K562 (cell line): ENCODE measurements at regions not wholly inside any gene's neighbourhood (a gene's known extent, or its start where the extent isn't known, plus 50 kb on each side); places are given as distances from the start of the nearest gene placed in this dataset.

Experiments
- ATAC-seq: fragments of 200-7000 bp; cut with Tn5 transposase; 3 replicates; pipeline ENCODE4 v1.9.1; 2020; ENCODE audit warnings: moderate library complexity
- BruUV-seq: library from RNA; stranded (reverse); fragments of 400-500 nt; replicated peaks from 2 replicates; lab custom pipeline; 2021; lab: Mats Ljungman, UMichigan
- CTCF ChIA-PET: fragments of 300-600 bp; formaldehyde crosslinking; extraction: SDS; loops from one replicate; lab custom pipeline; 2021; ENCODE audit warnings: low intra/inter-chr PET ratio; lab: Yijun Ruan, JAX
- POLR2A ChIA-PET: fragments of 300-600, 350-650 bp; sonication (Branson Sonifier 250); formaldehyde crosslinking; extraction: SDS; loops from one replicate; lab custom pipeline; 2021; ENCODE audit warnings: antibody characterized with exemption, inconsistent platforms; lab: Yijun Ruan, JAX
- DNase-seq, 4 experiments: peaks; one replicate each; pipeline versions ENCODE4 v3.0.0 to v3.0.0-alpha.2; 2011 to 2018; ENCODE audit warnings: low spot score in 3 of 4, mixed read lengths in 3 of 4; ENCODE audit errors: extremely low read depth in 1 of 4
- FAIRE-seq: peaks from 2 replicates; lab custom pipeline; 2011; peaks lifted over from hg19 to GRCh38; lab: Jason Lieb, UNC
- H2AFZ ChIP-seq: 2 replicates; pipeline ENCODE4 v1.6.0; 2011; ENCODE audit warnings: low read depth, low read length, control low read depth, inconsistent platforms
- H3K27ac ChIP-seq: fragments of 200-600 bp; 3 replicates; pipeline ENCODE4 v1.8.0; 2011; ENCODE audit warnings: low read depth, mild to moderate bottlenecking, control low read depth, inconsistent platforms, low read length, moderate library complexity, mixed read lengths; ENCODE audit errors: extremely low read depth
- H3K27me3 ChIP-seq, 2 experiments: fragments of 300-600 bp in 1 of 2; 2 replicates in 1 of 2; 3 replicates in 1 of 2; pipeline versions ENCODE4 v1.6.0 to v1.8.0; 2011; ENCODE audit warnings: inconsistent platforms in 2 of 2, low read length in 2 of 2, mild to moderate bottlenecking in 1 of 2, mixed read lengths in 1 of 2, moderate library complexity in 1 of 2; ENCODE audit not compliant: control insufficient read depth in 2 of 2, insufficient read depth in 2 of 2
- H3K36me3 ChIP-seq: fragments of 300-600 bp; 3 replicates; pipeline ENCODE4 v1.8.0; 2011; ENCODE audit warnings: mild to moderate bottlenecking, low read length, inconsistent platforms; ENCODE audit not compliant: control insufficient read depth, insufficient read depth
- H3K4me1 ChIP-seq, 2 experiments: fragments of 200-600 bp in 1 of 2; replicated peaks in 1 of 2; 2 replicates in 1 of 2; 3 replicates in 1 of 2; pipeline versions ENCODE4 v1.5.1 to v1.8.0; 2011; ENCODE audit warnings: inconsistent platforms in 2 of 2, low read length in 2 of 2, mild to moderate bottlenecking in 1 of 2, mixed read lengths in 1 of 2, moderate library complexity in 1 of 2; ENCODE audit not compliant: control insufficient read depth in 2 of 2, insufficient read depth in 2 of 2
- H3K4me2 ChIP-seq: 2 replicates; pipeline ENCODE4 v1.6.1; 2011; ENCODE audit warnings: low read length, control low read depth, inconsistent platforms, mixed read lengths; ENCODE audit not compliant: insufficient read depth
- H3K4me3 ChIP-seq: fragments of 200-600 bp; sonication (generic), shearing (Covaris generic); 2 replicates; pipeline ENCODE4 v1.5.1; 2016; ENCODE audit warnings: control low read depth, inconsistent platforms
- H3K79me2 ChIP-seq: fragments of 200-600 bp; 3 replicates; pipeline ENCODE4 v1.8.0; 2011; ENCODE audit warnings: low read length, inconsistent platforms; ENCODE audit not compliant: control insufficient read depth, insufficient read depth
- H3K9ac ChIP-seq, 2 experiments: 2 replicates each; pipeline versions ENCODE4 v1.6.0 to v1.6.1; 2011; ENCODE audit warnings: low read depth in 2 of 2, low read length in 2 of 2, control low read depth in 1 of 2, inconsistent platforms in 1 of 2, mild to moderate bottlenecking in 1 of 2, mixed read lengths in 1 of 2; ENCODE audit not compliant: insufficient read depth in 1 of 2
- H3K9me1 ChIP-seq: one replicate; pipeline ENCODE4 v1.6.0; 2011; ENCODE audit warnings: inconsistent platforms, mild to moderate bottlenecking, low read length, moderate library complexity; ENCODE audit not compliant: control insufficient read depth, insufficient read depth
- H3K9me3 ChIP-seq: replicated peaks from 2 replicates; pipeline ENCODE4 v1.5.1; 2011; ENCODE audit warnings: low read depth, low read length, inconsistent platforms; ENCODE audit not compliant: control insufficient read depth, insufficient read depth
- H4K20me1 ChIP-seq: replicated peaks from 2 replicates; pipeline ENCODE4 v1.6.1; 2011; ENCODE audit warnings: low read length, inconsistent platforms, mixed read lengths; ENCODE audit not compliant: control insufficient read depth, insufficient read depth
- MYC ChIP-seq, 2 experiments: fragments of 250-450 bp in 1 of 2; sonication (Bioruptor Pico) in 1 of 2; IDR thresholded peaks; 2 replicates each; pipeline versions ENCODE4 v1.5.1 to v1.6.1; 2012 to 2021; ENCODE audit warnings: low read depth in 2 of 2, borderline replicate concordance in 1 of 2, improper control_type of control experiment in 1 of 2, low read length in 1 of 2, mild to moderate bottlenecking in 1 of 2, moderate library complexity in 1 of 2
- PHB2 ChIP-seq: fragments of 450-650 bp; IDR thresholded peaks from 2 replicates; pipeline ENCODE4 v1.6.1; 2017; ENCODE audit warnings: low read depth
- RHOXF2B ChIP-seq: fragments of 250-450 bp; sonication (Bioruptor Pico); conservative IDR thresholded peaks from 2 replicates; pipeline ENCODE4 v1.5.1; 2021
- STAG1 ChIP-seq: sonication (generic); formaldehyde crosslinking; IDR thresholded peaks from 2 replicates; pipeline ENCODE4 v1.5.0; 2020; ENCODE audit warnings: missing genetic modification reagents, borderline replicate concordance
- ZBTB7A ChIP-seq: IDR thresholded peaks from 2 replicates; pipeline ENCODE4 v1.6.1; 2011; ENCODE audit warnings: low read depth, mild to moderate bottlenecking, low read length, moderate library complexity, borderline replicate concordance; ENCODE audit not compliant: control insufficient read depth
- ZNF24 ChIP-seq: fragments of 450-650 bp; IDR thresholded peaks from 2 replicates; pipeline ENCODE4 v1.6.1; 2016
- ZNF436 ChIP-seq: fragments of 250-450, 450-650 bp; sonication (Bioruptor Pico); formaldehyde crosslinking; IDR thresholded peaks from 2 replicates; pipeline ENCODE4 v1.7.0; 2020; ENCODE audit warnings: mild to moderate bottlenecking
- WGBS: fragments of 100-300 bp; shearing (Covaris generic); methylation state at CpG from one replicate; pipeline ENCODE4 v1.1.6; 2016; ENCODE audit warnings: low coverage, mixed read lengths; ENCODE audit not compliant: insufficient coverage; ENCODE audit errors: missing lambda C conversion rate; 5-methylcytosine and 5-hydroxymethylcytosine counted together
- in situ Hi-C: fragments of 300-500 bp; cut with MboI; formaldehyde crosslinking; loops from 4 replicates; pipeline ENCODE4 v1.15.0; 2018; ENCODE audit warnings: inconsistent platforms, mixed read lengths
- intact Hi-C: fragments of 100-400 bp; cut with micrococcal nuclease; formaldehyde crosslinking; loops from 2 replicates; pipeline ENCODE4 v1.14.2; 2022
- TF ChIP-seq, protein P1 (sequence below): fragments of 200-400 bp; formaldehyde crosslinking; IDR thresholded peaks from 2 replicates; pipeline ENCODE4 v1.6.1; 2017; ENCODE audit warnings: mild to moderate bottlenecking, low read depth, low read length, moderate library complexity

DNA sequence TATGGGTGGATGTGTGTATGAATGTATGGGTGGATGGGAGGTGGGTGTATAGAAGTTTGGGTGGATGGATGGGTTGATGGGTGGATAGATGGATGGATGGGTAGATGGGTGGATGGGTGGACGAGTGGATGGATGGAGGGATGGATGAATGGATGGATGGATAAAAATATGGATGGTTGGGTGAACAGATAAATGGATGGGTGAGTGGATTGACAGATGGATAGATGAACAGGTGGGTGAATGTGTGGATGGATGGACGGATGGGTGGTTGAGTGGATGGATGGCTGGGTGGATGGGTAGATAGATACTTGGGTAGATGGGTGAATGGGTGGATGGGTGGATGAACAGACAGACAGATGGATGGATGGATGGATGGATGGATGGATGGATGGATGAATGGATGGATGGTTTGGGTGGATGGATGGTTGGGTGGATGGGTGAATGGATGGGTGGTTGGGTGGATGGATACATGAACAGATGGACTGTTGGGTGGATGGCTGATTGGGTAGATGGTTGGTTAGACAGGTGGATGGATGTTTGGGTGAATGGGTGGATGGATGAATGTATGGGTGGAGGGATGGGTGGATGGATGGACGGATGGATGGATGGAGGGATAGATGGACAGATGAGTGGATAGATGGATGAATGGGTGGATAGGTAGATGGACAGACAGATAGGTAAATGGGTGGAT, 166.8 kb downstream of the IRX2 start:
- in situ Hi-C loops = no loop called here
- no peak for FAIRE-seq
- TF ChIP-seq ZNF24 (no peak), ZNF436 (CRISPR knock-in tag) (no peak), ZBTB7A (no peak), RHOXF2B (CRISPR knock-in tag) (no peak), PHB2 (no peak), STAG1 (CRISPR knock-in tag) (no peak), MYC (IDR thresholded peaks at IDR 0.05; ENCODE audit: low read depth, low read length) (no peak), MYC (CRISPR knock-in tag; IDR thresholded peaks at IDR 0.05; ENCODE audit: borderline replicate concordance, low read depth) (no peak)
- TF ChIP-seq, protein P1, sequence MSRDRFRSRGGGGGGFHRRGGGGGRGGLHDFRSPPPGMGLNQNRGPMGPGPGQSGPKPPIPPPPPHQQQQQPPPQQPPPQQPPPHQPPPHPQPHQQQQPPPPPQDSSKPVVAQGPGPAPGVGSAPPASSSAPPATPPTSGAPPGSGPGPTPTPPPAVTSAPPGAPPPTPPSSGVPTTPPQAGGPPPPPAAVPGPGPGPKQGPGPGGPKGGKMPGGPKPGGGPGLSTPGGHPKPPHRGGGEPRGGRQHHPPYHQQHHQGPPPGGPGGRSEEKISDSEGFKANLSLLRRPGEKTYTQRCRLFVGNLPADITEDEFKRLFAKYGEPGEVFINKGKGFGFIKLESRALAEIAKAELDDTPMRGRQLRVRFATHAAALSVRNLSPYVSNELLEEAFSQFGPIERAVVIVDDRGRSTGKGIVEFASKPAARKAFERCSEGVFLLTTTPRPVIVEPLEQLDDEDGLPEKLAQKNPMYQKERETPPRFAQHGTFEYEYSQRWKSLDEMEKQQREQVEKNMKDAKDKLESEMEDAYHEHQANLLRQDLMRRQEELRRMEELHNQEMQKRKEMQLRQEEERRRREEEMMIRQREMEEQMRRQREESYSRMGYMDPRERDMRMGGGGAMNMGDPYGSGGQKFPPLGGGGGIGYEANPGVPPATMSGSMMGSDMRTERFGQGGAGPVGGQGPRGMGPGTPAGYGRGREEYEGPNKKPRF = no peak

More for the DNA sequence above, 166.8 kb downstream of the IRX2 start:
- ATAC-seq = no peak
- Histone ChIP-seq H3K9me1 (no peaks in the 10 kb centered on the region), H3K9ac (no peak overlapping the region), H2AFZ (no peak overlapping the region), H4K20me1 (no peaks in the 10 kb centered on the region; the same call in 1 of the 2 replicates), H3K4me3 (no peak overlapping the region), H3K4me2 (no peak overlapping the region), H3K27me3 (peaks cover 0 to 10% of the 10 kb centered on the region in 2 experiments; a peak in 1 of 5 replicates), H3K79me2 (no peaks in the 10 kb centered on the region), H3K9me3 (no peaks in the 10 kb centered on the region), H3K4me1 (no peaks in the 10 kb centered on the region), H3K36me3 (no peaks in the 10 kb centered on the region), H3K27ac (no peak overlapping the region)
- no TSS peak for BruUV-seq
- CTCF ChIA-PET = no interaction called here
- POLR2A ChIA-PET = no interaction called here
- 0% methylated on average over 3 of the region's 3 CpGs for WGBS
- no peak for DNase-seq
- intact Hi-C loops = no loop called here
